NCI-H1048 (cell line): ENCODE measurements at regions not wholly inside any gene's neighbourhood (a gene's known extent, or its start where the extent isn't known, plus 50 kb on each side); places are given as distances from the start of the nearest gene placed in this dataset.
"Not testable (repeated sequence)": the region's sequence is repeated elsewhere in the genome, so short reads cannot be mapped to it uniquely, and the experiment has no call there.

Experiments used
- DNase-seq: peaks from one replicate; lab custom pipeline; 2025; lab: John Stamatoyannopoulos, UW

DNA sequence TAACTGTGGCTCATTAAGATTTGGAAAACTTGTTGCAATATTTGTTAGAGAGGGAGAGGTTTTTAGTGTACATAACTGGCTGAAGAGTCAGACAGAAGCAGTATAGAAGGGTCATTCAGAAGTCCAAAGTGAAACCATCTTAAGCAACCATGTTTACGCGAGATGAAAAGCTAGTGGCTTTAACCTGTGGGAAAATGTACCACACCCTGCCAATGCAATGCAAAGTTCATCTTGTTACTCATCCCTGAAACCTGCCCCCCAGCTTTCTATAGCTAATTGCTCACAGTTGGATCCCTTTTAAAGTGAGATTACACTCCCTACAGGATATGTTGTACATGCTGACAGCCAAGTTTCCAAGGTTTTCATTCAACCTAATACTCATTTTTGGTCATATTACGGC, 96.7 kb upstream of the RAPGEF2 start:
- DNase-seq = no peak

DNA sequence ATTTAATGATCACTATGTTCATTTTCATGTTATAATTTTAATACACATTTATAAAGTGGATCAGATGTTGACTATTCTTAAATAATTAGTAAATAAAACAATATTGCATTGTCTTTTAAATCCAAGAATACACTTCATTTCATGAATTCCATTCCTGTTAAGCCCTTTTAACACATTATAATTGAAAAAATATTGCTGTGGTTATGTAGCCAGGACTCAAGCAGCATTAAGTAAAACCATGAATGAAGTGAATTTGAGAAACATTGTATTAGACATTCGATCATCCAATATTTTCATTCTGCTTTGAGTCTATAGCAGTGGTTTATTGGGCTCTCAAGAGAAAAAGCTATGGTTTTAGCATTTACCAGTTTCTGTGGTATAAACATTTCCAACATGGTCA, 94.2 kb upstream of the RAPGEF2 start:
- DNase-seq = no peak

DNA sequence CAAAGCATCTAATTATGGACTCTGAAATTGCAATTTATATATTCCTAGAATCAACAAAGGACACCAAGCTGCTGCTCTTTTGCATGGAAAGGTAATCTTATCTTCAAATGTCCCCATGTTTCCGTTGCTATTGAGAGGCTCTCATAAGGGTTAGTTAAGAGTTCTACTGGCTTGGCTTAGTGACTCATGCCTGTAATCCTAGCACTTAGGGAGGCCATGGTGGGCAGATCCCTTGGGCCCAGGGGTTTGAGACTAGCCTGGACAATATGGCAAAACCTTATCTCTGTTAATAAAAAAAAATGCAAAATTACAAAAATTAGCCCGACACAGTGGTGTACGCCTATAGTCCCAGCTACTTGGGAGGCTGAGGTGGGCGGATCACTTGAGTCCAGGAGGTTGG, 93.4 kb upstream of the RAPGEF2 start:
- DNase-seq = no peak

DNA sequence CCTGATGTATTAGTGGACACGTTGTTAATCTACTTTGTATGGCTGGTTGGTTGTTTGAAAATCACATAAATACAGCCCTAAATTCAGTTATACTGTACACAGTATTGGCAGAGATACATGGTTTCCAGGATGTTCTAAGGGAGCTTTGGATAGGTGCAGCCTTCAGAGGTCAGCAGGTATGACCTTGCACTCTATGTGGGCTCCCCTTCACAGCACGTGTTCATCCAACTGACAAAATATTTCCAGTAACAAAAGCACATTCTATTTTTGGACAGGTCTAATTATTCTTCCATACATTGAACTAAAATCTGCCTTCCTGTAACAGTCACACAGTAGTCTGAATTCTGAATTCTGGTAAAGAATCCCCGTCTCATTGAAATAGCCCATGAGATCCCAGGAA, 92.8 kb upstream of the RAPGEF2 start:
- no peak for DNase-seq

DNA sequence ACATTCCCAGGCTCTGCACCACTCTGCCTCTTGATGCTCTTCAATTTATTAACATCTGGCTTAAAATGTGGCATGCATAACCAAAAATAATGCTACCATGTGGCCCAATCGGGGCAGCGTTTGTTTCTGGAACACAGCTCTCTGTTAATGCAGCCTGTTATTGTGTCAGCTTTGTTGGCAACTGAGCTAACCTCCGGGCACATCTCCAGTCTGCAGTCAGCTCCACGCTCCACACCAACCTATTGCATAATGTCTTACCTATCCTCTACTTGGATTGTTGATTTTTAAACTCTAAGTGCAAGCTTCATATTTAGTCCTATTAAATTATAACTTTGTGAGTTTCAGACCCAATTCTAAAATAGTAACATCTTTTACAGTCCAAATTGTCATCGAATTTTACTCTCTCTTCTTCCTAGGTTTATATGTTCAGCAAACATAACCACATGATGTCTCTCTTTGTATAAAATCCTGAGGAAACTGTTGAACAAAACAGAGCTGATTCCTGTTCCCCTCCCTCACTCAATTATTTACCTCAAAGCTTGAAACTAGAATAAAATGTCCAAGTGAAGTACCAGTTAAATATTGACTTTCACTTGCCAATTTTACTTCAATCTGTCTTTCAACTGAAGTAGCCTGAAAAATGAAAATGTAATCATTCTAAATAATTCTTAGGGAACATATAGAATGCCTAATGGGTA, 92.2 kb upstream of the RAPGEF2 start:
- DNase-seq = no peak

DNA sequence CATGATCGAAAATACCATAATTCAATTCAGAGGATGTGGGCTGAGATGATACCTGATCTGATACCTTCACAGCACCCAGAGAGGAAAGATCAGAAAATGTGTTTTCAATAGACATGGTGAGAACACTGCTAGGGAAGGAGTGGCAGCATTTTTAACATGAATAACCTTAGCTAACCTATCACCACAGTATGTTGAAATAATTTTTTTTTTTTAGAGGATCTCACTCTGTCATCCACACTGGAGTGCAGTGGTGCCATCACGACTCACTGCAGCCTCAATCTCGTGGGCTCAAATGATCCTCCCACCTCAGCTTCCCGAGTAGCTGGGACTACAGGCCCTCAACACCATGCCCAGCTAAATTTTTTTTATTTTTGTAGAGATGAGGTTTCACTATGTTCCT, 90.5 kb upstream of the RAPGEF2 start:
- DNase-seq = no peak

DNA sequence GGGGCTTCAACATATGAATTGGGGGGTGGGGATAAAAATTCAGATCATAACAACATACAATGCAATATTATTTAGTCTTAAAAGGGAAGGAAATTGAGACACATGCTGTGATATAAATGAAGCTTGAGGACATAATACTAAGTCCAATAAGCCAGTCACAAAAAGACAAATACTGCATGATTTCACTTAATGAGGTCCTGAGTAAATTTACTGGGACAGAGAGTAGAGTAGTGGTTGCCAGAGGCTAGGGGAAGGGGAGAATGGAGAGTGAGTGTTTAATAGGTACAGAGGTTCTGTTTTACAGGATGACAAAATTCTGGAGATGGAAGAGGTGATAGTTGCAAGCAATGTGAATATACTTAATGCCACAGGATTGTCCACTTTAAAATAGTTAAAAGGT, 89.2 kb upstream of the RAPGEF2 start:
- no peak for DNase-seq

DNA sequence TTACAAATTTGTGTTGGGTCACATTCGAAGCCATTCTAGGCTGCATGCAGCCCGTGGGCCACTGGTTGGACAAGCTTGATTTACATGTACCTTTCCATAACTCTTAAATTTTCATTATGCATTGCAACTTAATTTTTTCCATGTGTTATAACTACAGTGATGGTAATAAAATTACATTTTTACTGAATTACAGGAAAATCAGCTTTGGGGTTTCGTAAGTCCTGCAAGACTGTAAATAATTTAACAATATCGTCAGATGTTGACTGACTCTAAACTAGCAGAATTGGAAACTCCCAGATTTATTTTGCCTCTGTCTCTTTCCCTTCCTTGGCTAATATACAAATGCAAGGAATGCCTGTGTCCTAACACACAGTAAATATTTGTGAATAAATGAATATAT, 88.0 kb upstream of the RAPGEF2 start:
- no peak for DNase-seq

DNA sequence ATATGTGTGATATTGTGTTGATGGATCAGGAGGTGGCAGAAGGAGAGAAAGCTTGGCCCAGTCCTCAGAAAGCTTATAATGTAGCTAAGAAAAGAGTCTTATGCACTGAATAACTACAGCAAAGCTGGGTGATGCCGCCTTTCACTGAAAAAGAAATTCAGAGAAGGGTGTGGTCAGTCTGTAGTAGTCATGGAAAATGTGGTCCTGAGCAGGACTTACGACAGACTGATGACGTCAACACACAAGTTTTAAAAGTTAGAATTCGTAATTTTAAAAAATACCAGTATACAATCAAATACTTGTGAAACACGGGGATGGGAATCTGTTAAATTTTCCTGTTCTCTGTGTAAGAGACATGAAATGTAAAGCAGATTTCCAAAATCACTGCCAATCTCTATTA, 87.0 kb upstream of the RAPGEF2 start:
- DNase-seq = no peak

DNA sequence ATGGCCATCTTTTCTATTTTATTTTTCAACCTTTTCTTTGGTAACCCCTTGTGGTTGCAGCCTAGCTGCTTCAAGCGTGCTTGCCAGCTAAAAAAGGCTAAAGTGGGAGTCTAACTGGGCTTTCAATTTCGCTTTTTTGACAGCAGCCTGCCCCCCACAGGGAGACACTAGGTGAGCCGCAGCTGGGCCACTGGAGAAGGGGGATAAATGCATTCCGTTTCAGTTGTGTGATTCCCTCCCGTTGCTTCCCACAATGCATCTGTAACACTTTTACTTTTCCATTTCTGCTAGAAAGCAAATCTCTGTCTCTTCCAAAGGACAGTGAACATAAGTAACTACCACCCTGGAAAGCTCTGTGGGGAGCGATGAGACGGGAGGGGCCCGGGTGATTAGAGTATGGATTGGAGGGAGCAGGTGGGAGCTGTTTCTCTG, 86.3 kb upstream of the RAPGEF2 start:
- DNase-seq = no peak

DNA sequence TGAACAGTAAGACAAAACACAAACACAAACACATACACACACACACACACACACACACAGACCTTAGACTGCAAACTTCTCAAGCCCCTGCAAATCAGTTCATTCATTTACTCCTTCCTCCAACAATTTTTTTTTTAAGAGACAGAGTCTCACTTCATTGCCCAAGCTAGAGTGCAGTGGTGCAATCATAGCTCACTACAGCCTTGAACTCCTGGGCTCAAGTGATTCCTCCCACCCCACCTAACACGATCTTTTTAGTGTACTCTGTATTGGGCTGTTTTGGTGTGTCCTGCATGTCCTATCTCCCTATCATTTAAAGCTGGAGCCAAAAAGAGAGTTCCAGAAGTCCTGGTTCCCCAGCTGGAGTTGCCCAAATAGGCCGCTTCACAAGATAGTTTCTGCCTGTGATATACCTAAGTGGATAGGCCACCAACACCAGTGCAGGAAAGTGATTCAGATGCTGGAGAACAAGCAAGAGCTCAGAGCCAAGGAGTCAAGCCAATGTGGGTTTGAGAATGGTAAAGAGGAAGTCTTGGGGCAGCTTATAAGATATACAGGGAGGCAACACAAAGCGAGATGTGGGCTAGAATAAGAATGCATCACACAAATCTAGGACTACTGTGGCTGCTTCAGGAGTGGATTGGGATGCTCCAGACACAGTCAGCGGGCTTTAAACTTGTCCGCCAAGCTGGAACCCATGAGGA, 85.4 kb upstream of the RAPGEF2 start:
- no peak for DNase-seq

DNA sequence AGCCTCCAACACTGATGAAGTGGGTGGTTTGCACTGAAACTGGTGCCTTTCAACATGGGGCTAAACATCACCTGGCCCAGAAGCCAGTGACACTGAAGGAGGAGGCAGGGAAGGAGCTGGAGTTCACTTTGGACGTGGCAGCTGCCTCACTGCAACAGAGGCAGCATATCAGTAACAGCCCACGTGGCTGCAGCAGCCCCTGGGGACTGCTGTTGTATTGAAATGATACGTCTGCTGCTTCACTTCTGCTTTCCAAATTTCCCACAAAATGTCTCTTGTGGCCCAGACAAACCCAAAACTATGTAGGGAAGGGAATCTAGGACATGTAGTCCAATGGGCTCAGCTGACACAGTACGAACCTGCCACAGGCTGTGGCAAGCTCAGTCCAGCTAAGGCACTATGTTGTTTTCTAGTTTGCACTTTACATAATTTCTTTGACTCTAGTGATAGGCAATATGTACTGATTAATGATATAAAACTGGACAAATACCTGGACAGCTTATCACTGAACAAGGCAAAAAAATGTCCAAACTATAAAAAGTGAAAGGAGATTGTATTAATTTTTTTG, 84.7 kb upstream of the RAPGEF2 start:
- DNase-seq = no peak

DNA sequence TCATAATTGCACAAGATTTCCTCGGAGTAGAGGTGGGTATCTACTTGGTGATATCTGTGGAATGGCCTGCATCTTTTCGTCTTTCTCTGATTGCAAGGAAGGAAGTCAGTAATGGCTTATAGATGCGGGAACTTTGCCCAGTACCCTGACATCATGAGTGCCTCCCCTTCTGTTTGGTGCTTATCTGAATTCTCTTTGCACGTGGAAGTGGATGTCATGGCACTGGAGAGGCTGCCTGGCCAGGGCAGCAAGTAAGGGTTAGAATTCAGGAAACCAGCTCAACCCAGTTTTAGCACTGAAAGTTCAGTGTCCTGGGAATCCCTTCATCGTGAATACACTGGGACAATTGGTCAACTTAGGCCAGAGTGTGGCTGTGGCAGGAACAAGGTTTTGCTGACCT, 83.5 kb upstream of the RAPGEF2 start:
- no peak for DNase-seq

DNA sequence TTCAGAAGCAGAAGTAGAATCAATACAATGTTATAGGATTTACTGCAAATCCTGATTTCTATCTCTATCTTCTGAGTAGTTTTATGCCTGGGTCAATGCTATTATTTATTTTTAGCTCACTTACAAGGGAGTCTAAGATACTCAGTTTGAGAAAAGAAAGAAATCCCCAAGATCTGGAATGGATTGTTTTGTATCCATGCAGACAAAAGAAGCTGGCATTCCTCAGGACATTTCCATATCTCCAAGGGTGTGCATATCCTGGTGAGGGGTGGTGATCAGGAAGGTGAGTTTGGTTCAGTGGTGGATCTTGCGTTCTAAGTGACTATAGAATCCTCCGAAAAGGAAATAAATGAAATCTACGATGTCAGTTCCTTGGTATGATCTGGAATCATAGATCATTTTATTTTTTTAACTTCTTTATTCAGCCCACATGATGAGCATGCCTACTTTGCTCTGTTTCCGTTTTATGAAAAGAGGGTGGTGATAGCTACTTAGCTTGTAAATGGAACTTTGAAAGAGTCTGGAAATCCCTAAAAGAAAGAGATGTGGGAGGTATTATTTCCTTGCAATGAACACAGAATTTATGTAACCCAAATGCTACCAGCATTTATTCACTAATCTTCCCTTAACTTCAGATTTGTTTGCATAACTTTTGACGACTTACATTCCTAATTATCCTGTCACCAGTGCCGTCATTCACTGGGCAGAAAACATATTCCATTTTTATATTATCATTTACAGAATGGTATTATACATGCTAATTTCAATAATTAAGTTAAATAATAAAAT, 81.1 kb upstream of the RAPGEF2 start:
- DNase-seq = no peak

DNA sequence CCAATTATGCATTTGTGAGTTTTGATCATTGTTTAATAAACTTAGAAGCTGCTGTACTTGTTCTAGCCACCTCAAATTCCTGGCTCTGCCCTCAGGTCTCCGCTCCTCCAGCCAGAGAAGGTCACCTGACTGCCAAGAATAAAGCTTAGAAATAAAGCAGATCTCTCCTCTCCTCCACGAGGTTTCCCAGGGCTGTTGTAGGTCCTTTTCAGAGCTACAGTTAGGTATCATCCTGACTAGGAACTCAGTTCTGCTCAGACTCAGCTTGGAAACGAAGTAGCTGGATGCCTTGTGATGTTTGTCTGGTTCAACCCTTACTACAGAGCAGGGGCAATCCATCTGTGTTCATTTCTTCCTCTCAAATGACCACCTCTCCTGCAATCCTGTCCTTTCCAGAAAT, 79.1 kb upstream of the RAPGEF2 start:
- no peak for DNase-seq

DNA sequence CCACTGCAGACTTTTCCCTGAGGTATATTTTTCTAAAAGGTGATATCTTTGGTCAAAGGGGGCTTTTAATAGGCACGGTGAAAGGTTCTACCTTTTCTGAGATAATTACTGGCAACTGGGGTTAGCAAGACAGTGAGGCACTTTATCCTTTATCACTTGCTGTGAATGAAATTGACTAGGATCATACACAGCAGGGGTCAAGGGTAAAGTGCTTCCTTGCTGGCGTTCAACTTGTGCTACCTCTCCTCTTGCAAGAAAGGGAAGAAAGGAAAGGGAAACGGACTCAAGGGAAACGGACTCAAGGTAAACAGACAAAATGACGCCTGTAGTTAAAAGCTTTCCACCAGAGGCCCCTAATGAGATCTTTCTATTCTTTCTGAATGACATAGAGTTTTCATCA, 78.6 kb upstream of the RAPGEF2 start:
- DNase-seq = no peak

DNA sequence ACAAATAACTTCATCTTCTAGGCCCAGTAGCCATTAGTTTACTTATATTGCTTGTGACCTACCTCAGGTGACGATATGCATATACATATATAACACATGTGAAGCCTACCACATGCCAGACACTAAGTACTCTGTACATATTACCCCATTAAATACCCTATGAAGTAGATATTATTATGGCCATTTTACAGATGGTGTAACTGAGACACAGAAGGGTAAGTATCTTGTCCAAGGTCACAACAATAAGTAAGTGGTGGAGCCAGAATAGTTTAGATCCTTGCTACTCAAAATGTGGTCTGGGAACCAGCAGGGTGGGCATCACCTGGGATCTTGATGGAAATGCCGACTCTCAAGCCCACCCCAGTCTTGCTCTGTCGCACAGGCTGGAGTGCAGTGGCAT, 78.1 kb upstream of the RAPGEF2 start:
- no peak for DNase-seq

DNA sequence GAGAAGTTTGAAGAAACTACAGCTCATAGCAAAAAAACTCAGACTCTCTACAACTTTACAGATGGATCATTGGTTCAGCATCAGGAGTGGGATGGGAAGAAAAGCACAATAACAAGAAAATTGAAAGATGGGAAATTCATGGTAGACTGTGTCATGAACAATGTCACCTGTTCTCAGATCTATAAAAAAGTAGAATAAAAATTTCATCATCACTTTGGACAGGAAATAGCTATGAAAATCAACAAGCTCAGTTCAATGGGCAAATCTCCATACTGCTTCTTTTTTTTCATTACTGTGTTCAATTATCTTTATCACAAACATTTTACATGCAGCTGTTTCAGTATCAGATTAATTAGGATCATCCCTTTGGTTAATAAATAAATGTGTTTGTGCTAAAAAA, 76.5 kb upstream of the RAPGEF2 start:
- DNase-seq = no peak

DNA sequence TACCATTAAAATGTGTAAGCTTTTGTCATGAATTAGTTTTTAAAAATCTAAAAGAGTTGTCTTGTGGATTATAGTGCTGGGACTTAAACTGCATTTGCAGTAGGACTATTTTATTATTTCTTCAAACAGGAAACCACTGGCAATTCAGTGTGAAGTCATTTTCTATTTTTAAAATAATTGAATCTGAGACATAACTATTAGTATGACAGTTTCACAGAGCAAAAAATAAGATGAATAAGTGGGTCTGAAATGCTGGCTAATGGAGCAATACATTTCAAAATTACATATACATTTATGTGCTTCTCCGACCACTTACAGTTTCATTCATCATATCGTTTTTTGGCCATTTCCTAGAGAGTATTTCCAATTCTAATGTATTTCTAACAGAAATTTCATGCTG, 75.3 kb upstream of the RAPGEF2 start:
- no peak for DNase-seq

DNA sequence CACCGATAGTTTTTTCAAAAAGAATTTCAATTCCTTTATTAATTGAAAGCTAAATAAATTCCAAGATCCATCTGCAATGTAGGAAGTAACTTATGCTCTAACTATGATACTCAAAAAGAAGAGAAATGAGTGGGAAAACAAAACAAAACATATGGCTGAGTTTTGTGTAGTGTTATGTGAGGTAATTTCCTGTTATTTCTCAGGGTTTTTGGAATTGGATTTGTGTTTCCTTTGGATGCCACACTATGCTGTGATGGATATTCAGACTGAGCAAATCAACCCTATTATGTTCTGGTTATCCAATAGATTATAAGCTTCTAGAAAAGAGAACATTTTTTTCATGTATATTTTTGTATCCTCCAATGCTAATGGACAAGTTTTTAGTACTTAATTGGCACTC, 73.4 kb upstream of the RAPGEF2 start:
- no peak for DNase-seq

DNA sequence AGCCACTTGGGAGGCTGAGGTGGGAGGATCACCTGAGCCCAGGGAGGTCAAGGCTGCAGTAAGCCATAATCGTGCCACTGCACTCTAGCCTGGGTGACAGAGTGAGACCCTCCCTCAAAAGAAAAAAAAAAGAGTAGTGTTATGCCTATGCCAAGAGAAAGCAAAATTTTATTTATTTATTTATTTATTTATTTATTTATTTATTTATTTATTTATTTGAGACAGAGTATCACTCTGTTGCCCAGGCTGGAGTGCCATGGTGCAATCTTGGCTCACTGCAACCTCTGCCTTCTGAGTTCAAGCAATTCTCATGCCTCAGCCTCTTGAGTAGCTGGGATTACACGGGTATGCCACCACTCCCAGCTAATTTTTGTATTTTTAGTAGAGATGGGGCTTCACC, 72.6 kb upstream of the RAPGEF2 start:
- not testable (repeated sequence) for DNase-seq

DNA sequence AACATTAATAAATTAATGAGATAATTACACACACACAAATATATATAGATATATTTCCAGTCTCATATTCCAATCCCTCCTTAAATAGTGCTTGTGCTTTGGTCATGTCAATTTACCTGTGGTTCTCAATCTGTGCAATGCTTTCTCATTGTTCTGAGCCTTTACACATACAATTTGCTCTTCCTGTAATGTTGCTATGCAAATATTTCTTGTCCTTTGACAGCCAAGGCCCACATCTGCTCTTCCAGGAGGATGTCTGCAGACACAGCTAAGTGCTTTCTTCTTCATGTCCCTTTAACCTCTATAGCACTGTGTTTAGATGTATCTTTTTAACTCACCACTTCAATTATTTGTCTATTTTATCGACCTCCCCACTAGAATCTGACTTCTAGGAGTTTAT, 67.3 kb upstream of the RAPGEF2 start:
- no peak for DNase-seq

DNA sequence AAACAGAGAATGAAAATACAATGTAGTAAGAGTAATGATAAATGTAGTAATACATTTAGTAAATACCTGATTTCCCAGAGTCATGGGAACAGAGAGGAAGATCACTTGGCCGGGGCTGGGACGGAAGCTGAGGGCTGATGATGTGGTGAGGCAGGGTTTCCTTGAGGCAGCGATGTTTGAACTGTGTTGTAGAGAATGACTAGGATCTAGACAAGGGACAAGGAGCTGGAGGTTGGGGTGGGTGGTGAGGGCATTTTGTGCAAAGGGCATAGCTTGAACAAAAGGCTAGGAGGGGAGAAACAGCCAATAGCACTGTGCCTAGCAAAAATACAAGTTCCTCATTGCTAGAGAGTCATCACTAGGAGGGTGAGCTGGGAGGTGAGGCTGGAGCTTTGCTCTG, 64.3 kb upstream of the RAPGEF2 start:
- DNase-seq = no peak
